H9 (cell line): ENCODE measurements at regions not wholly inside any gene's neighbourhood (a gene's known extent, or its start where the extent isn't known, plus 50 kb on each side); places are given as distances from the start of the nearest gene placed in this dataset.

Source experiments
- DNase-seq: peaks from one replicate; pipeline ENCODE4 v3.0.0-alpha.2; 2017
- H2AFZ ChIP-seq: one replicate; pipeline ENCODE4 v1.6.1; 2013; ENCODE audit warnings: mild to moderate bottlenecking, low read length, control low read depth, moderate library complexity
- H2AK5ac ChIP-seq: 2 replicates; pipeline ENCODE4 v1.6.1; 2013; ENCODE audit warnings: low read length, control low read depth, mixed read lengths; ENCODE audit not compliant: insufficient read length
- H2BK120ac ChIP-seq: one replicate; pipeline ENCODE4 v1.6.1; 2013; ENCODE audit warnings: low read depth, mild to moderate bottlenecking, low read length, control low read depth, inconsistent platforms; ENCODE audit not compliant: poor library complexity, severe bottlenecking
- H2BK12ac ChIP-seq: 2 replicates; pipeline ENCODE4 v1.6.1; 2013; ENCODE audit warnings: low read length, control low read depth, mixed read lengths, low read depth; ENCODE audit not compliant: insufficient read length
- H2BK15ac ChIP-seq: 2 replicates; pipeline ENCODE4 v1.6.1; 2013; ENCODE audit warnings: low read depth, low read length, control low read depth
- H2BK20ac ChIP-seq: one replicate; pipeline ENCODE4 v1.6.1; 2013; ENCODE audit warnings: low read depth, mild to moderate bottlenecking, low read length, control low read depth, inconsistent platforms; ENCODE audit not compliant: poor library complexity, severe bottlenecking
- H2BK5ac ChIP-seq: 2 replicates; pipeline ENCODE4 v1.6.1; 2013; ENCODE audit warnings: low read length, control low read depth, mixed read lengths; ENCODE audit not compliant: insufficient read length
- H3K14ac ChIP-seq: 2 replicates; pipeline ENCODE4 v1.6.1; 2013; ENCODE audit warnings: low read length, control low read depth; ENCODE audit not compliant: insufficient read depth
- H3K18ac ChIP-seq: 2 replicates; pipeline ENCODE4 v1.6.1; 2013; ENCODE audit warnings: low read depth, mild to moderate bottlenecking, mixed read lengths, low read length, control low read depth; ENCODE audit not compliant: insufficient read length
- H3K23ac ChIP-seq: 2 replicates; pipeline ENCODE4 v1.6.1; 2013; ENCODE audit warnings: low read length, control low read depth, mixed read lengths, low read depth; ENCODE audit not compliant: insufficient read length
- H3K23me2 ChIP-seq: 2 replicates; pipeline ENCODE4 v1.6.1; 2013; ENCODE audit warnings: low read depth, mild to moderate bottlenecking, mixed read lengths, low read length, control low read depth; ENCODE audit not compliant: insufficient read length, poor library complexity, severe bottlenecking
- H3K27ac ChIP-seq: 2 replicates; pipeline ENCODE4 v1.5.1; 2013; ENCODE audit warnings: low read length, control low read depth, mixed read lengths, low read depth; ENCODE audit not compliant: insufficient read length
- H3K27me3 ChIP-seq: 2 replicates; pipeline ENCODE4 v1.6.1; 2013; ENCODE audit warnings: low read length, control low read depth, inconsistent platforms; ENCODE audit not compliant: insufficient read depth
- H3K4ac ChIP-seq: 2 replicates; pipeline ENCODE4 v1.6.1; 2013; ENCODE audit warnings: low read depth, mild to moderate bottlenecking, control low read depth, inconsistent platforms, low read length, moderate library complexity
- H3K4me1 ChIP-seq: 2 replicates; pipeline ENCODE4 v1.6.1; 2013; ENCODE audit warnings: low read length, control low read depth, inconsistent platforms; ENCODE audit not compliant: insufficient read depth
- H3K4me2 ChIP-seq: 2 replicates; pipeline ENCODE4 v1.6.1; 2013; ENCODE audit warnings: low read length, control low read depth, mixed read lengths; ENCODE audit not compliant: insufficient read length, insufficient read depth
- H3K56ac ChIP-seq: 2 replicates; pipeline ENCODE4 v1.6.1; 2013; ENCODE audit warnings: low read depth, mild to moderate bottlenecking, mixed read lengths, low read length, control low read depth; ENCODE audit not compliant: insufficient read length
- H3K79me1 ChIP-seq: 2 replicates; pipeline ENCODE4 v1.6.1; 2013; ENCODE audit warnings: low read depth, mild to moderate bottlenecking, moderate library complexity, low read length, control low read depth, inconsistent platforms; ENCODE audit not compliant: insufficient read depth, poor library complexity, severe bottlenecking
- H3K79me2 ChIP-seq: 2 replicates; pipeline ENCODE4 v1.6.1; 2013; ENCODE audit warnings: low read length, control low read depth, inconsistent platforms; ENCODE audit not compliant: insufficient read depth
- H3K9ac ChIP-seq: 2 replicates; pipeline ENCODE4 v1.6.1; 2013; ENCODE audit warnings: low read length, control low read depth, mixed read lengths; ENCODE audit not compliant: insufficient read length; ENCODE audit errors: extremely low read depth
- H3K9me3 ChIP-seq: one replicate; pipeline ENCODE4 v1.6.1; 2013; ENCODE audit warnings: low read depth, low read length, inconsistent platforms; ENCODE audit not compliant: control insufficient read depth
- H3T11ph ChIP-seq: one replicate; pipeline ENCODE4 v1.6.1; 2013; ENCODE audit warnings: mild to moderate bottlenecking, low read length, control low read depth, inconsistent platforms
- H4K20me1 ChIP-seq: one replicate; pipeline ENCODE4 v1.6.1; 2013; ENCODE audit not compliant: control insufficient read depth, insufficient read length, insufficient read depth
- H4K5ac ChIP-seq: 2 replicates; pipeline ENCODE4 v1.6.1; 2013; ENCODE audit warnings: low read depth, mild to moderate bottlenecking, mixed read lengths, low read length, control low read depth; ENCODE audit not compliant: insufficient read length
- H4K8ac ChIP-seq: replicated peaks from 2 replicates; pipeline ENCODE4 v1.6.1; 2013; ENCODE audit warnings: low read length, control low read depth, mixed read lengths, low read depth; ENCODE audit not compliant: insufficient read length
- H4K91ac ChIP-seq: 2 replicates; pipeline ENCODE4 v1.6.1; 2013; ENCODE audit warnings: low read depth, mild to moderate bottlenecking, moderate library complexity, mixed read lengths, low read length, control low read depth; ENCODE audit not compliant: insufficient read length
- H3K27ac Mint-ChIP-seq, 3 experiments: 2 replicates in 2 of 3; 3 replicates in 1 of 3; pipeline ENCODE4 v1.8.0; 2020 to 2021; ENCODE audit warnings: mixed read lengths in 3 of 3, mild to moderate bottlenecking in 1 of 3, moderate library complexity in 1 of 3
- H3K27me3 Mint-ChIP-seq: 2 replicates; pipeline ENCODE4 v1.8.0; 2021; ENCODE audit warnings: low read depth, mild to moderate bottlenecking, moderate library complexity, mixed read lengths
- H3K36me3 Mint-ChIP-seq, 3 experiments: 2 replicates in 2 of 3; 3 replicates in 1 of 3; pipeline ENCODE4 v1.8.0; 2020 to 2021; ENCODE audit warnings: low read depth in 3 of 3, mixed read lengths in 3 of 3; ENCODE audit not compliant: insufficient read depth in 1 of 3
- H3K4me1 Mint-ChIP-seq, 2 experiments: 2 replicates each; pipeline ENCODE4 v1.8.0; 2020; ENCODE audit warnings: mixed read lengths in 2 of 2
- H3K4me3 Mint-ChIP-seq, 2 experiments: 2 replicates in 1 of 2; 3 replicates in 1 of 2; pipeline ENCODE4 v1.8.0; 2020 to 2021; ENCODE audit warnings: mild to moderate bottlenecking in 2 of 2, mixed read lengths in 2 of 2, moderate library complexity in 1 of 2
- H3K9me3 Mint-ChIP-seq, 2 experiments: 2 replicates in 1 of 2; 3 replicates in 1 of 2; pipeline ENCODE4 v1.8.0; 2020; ENCODE audit warnings: mild to moderate bottlenecking in 2 of 2, mixed read lengths in 2 of 2, moderate library complexity in 1 of 2
- WGBS: extraction: QIAGEN DNeasy Blood & Tissue Kit; methylation state at CpG from one replicate; pipeline ENCODE4 v1.1.7; 2013; ENCODE audit warnings: missing lambda C conversion rate, low lambda C conversion rate, mixed read lengths; ENCODE audit not compliant: insufficient read length; ENCODE audit errors: extremely low coverage; 5-methylcytosine and 5-hydroxymethylcytosine counted together
- TF ChIP-seq, protein P1 (sequence below): fragments of 200-600 bp; sonication (generic); conservative IDR thresholded peaks from 3 replicates; pipeline ENCODE4 v1.8.0; 2021; ENCODE audit warnings: antibody characterized with exemption, mild to moderate bottlenecking

DNA sequence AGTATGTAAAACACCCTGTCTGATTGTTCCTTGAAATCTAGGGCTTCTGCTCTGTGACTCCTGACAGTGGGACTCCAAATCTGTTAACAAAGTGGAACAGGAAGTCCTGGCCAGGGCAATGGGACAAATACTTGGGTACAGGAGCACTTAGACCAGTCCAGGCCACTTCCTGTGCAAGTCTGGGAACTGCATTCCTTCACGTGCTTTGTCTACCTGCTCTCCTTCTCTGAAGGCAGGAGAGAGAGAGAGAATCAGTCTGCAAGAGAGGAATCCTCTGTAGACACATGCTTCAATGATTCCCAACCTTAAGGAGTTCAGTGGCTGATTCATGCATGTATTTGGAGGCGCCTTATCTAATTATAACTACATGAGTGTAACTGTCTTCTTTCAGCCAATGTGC, 530.2 kb downstream of the GATA3 start:
- TF ChIP-seq, protein P1, sequence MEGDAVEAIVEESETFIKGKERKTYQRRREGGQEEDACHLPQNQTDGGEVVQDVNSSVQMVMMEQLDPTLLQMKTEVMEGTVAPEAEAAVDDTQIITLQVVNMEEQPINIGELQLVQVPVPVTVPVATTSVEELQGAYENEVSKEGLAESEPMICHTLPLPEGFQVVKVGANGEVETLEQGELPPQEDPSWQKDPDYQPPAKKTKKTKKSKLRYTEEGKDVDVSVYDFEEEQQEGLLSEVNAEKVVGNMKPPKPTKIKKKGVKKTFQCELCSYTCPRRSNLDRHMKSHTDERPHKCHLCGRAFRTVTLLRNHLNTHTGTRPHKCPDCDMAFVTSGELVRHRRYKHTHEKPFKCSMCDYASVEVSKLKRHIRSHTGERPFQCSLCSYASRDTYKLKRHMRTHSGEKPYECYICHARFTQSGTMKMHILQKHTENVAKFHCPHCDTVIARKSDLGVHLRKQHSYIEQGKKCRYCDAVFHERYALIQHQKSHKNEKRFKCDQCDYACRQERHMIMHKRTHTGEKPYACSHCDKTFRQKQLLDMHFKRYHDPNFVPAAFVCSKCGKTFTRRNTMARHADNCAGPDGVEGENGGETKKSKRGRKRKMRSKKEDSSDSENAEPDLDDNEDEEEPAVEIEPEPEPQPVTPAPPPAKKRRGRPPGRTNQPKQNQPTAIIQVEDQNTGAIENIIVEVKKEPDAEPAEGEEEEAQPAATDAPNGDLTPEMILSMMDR = no peak
- no peak for DNase-seq
- H3K14ac ChIP-seq = no peak overlapping the region
- no peaks in the 10 kb centered on the region for H3K9me3 ChIP-seq
- Mint-ChIP-seq H3K36me3 (no peaks in the 10 kb centered on the region), H3K4me1 (0 out of 4 replicates have a peak, but pooled peaks cover 0 to 4% of the 10 kb centered on the region in 2 experiments), H3K27ac (no peak overlapping the region), H3K4me3 (no peak overlapping the region), H3K27me3 (no peaks in the 10 kb centered on the region; the same call in 1 of the 2 replicates), H3K9me3 (no peaks in the 10 kb centered on the region)
- no peaks in the 10 kb centered on the region for H3K79me2 ChIP-seq
- no peaks in the 10 kb centered on the region for H3K27me3 ChIP-seq
- no peaks in the 10 kb centered on the region for H3K4me1 ChIP-seq
- no peaks in the 10 kb centered on the region for H4K20me1 ChIP-seq
- no peak overlapping the region for H4K91ac ChIP-seq
- no peak overlapping the region for H3K23ac ChIP-seq
- H2BK15ac ChIP-seq = no peak overlapping the region
- H2AFZ ChIP-seq = no peak overlapping the region
- H3K9ac ChIP-seq = no peak overlapping the region
- H2AK5ac ChIP-seq = no peak overlapping the region
- H3K79me1 ChIP-seq = no peaks in the 10 kb centered on the region
- H3K56ac ChIP-seq = no peak overlapping the region
- H3K4me2 ChIP-seq = no peak overlapping the region
- H2BK5ac ChIP-seq = no peak overlapping the region
- H3K27ac ChIP-seq = no peak overlapping the region
- no peak overlapping the region for H2BK12ac ChIP-seq
- no peak overlapping the region for H2BK120ac ChIP-seq
- H3K23me2 ChIP-seq = no peaks in the 10 kb centered on the region
- no CpG with 5 or more reads among the region's 2 CpGs for WGBS
- H3T11ph ChIP-seq = no peak overlapping the region
- no peak overlapping the region for H4K8ac ChIP-seq
- no peak overlapping the region for H3K4ac ChIP-seq
- H2BK20ac ChIP-seq = no peak overlapping the region
- H3K18ac ChIP-seq = no peak overlapping the region
- no peak overlapping the region for H4K5ac ChIP-seq
